HCT116 (cell line): ENCODE measurements at regions not wholly inside any gene's neighbourhood (a gene's known extent, or its start where the extent isn't known, plus 50 kb on each side); places are given as distances from the start of the nearest gene placed in this dataset.

Experiments used
- CTCF ChIP-seq, 3 experiments: fragments of 200-600 bp in 1 of 3; sonication (generic) in 1 of 3; IDR thresholded peaks in 2 of 3; conservative IDR thresholded peaks in 1 of 3; 2 replicates each; pipeline ENCODE4 v1.5.1; 2012 to 2017; ENCODE audit warnings: low read depth in 2 of 3, low read length in 2 of 3, antibody characterized with exemption in 1 of 3, borderline replicate concordance in 1 of 3, control low read depth in 1 of 3, mild to moderate bottlenecking in 1 of 3, mixed read lengths in 1 of 3, mixed run types in 1 of 3, moderate library complexity in 1 of 3; ENCODE audit not compliant: insufficient read depth in 1 of 3
- FOSL1 ChIP-seq: IDR thresholded peaks from 2 replicates; pipeline ENCODE4 v1.6.1; 2012; ENCODE audit warnings: low read depth
- POLR2AphosphoS5 ChIP-seq: IDR thresholded peaks from 2 replicates; pipeline ENCODE4 v1.6.1; 2011; ENCODE audit warnings: mild to moderate bottlenecking, low read depth, low read length, moderate library complexity
- SRF ChIP-seq: IDR thresholded peaks from 2 replicates; pipeline ENCODE4 v1.6.1; 2012; ENCODE audit warnings: low read depth
- ZNF274 ChIP-seq: fragments of 200-500 bp; sonication (Bioruptor generic); IDR thresholded peaks from 2 replicates; pipeline ENCODE4 v1.6.1; 2014; ENCODE audit warnings: mild to moderate bottlenecking, low read depth, low read length, inconsistent platforms

- no peak for TF ChIP-seq CTCF (IDR thresholded peaks at IDR 0.05 in 2 of 3, conservative IDR thresholded peaks at IDR 0.05 in 1 of 3; ENCODE audit: borderline replicate concordance in 1 of 3, insufficient read depth in 1 of 3, low read depth in 2 of 3, low read length in 2 of 3)
- no peak for TF ChIP-seq FOSL1
- no peak for TF ChIP-seq ZNF274
- TF ChIP-seq POLR2AphosphoS5 = no peak
- TF ChIP-seq SRF = no peak
These were observed 60.0 kb upstream of the VTCN1 start for GRCh38 chr1:117270679-117271078.
